NT2/D1 (cell line): ENCODE measurements at regions not wholly inside any gene's neighbourhood (a gene's known extent, or its start where the extent isn't known, plus 50 kb on each side); places are given as distances from the start of the nearest gene placed in this dataset.

ENCODE experiments used
- SUZ12 ChIP-seq: IDR thresholded peaks from 2 replicates; pipeline ENCODE4 v1.6.1; 2011; ENCODE audit not compliant: insufficient read length, insufficient read depth; ENCODE audit errors: extremely low read depth
- ZNF274 ChIP-seq: IDR thresholded peaks from 2 replicates; pipeline ENCODE4 v1.6.1; 2011; ENCODE audit warnings: mild to moderate bottlenecking, low read depth, low read length

- TF ChIP-seq ZNF274 (no peak), SUZ12 (no peak)
Measured at GRCh38 chr11:112628676-112629075, 332.5 kb upstream of the NCAM1 start.
